GM13976 (cell line): ENCODE measurements at regions not wholly inside any gene's neighbourhood (a gene's known extent, or its start where the extent isn't known, plus 50 kb on each side); places are given as distances from the start of the nearest gene placed in this dataset.

Experiments
- DNase-seq: peaks from one replicate; pipeline ENCODE4 v3.0.0; 2012; ENCODE audit warnings: low spot score
- CTCF ChIP-seq: IDR thresholded peaks from 2 replicates; pipeline ENCODE4 v1.5.1; 2012; ENCODE audit warnings: borderline replicate concordance, mild to moderate bottlenecking; ENCODE audit not compliant: insufficient read depth; ENCODE audit errors: extremely low read depth, missing control alignments, control extremely low read depth
- in situ Hi-C: fragments of 300-500 bp; cut with MboI; formaldehyde crosslinking; loops from one replicate; pipeline ENCODE4 v1.12.0; 2022; ENCODE audit warnings: low sequenced_read_pairs, mixed read lengths, inconsistent platforms; ENCODE audit not compliant: unreplicated experiment

GRCh38 chr10:88159127-88159829, 295.9 kb downstream of the PTEN start:
- in situ Hi-C loops, result no loop called here
- no peak for TF ChIP-seq CTCF
- DNase-seq, result no peak

- in situ Hi-C loops, result no loop called here
- DNase-seq, result no peak
- TF ChIP-seq CTCF, result no peak
Observed at GRCh38 chr10:88161070-88161469, 297.6 kb downstream of the PTEN start.

GRCh38 chr10:88161756-88162155, 298.3 kb downstream of the PTEN start:
- in situ Hi-C loops, result no loop called here
- TF ChIP-seq CTCF, result no peak
- DNase-seq, result no peak

- DNase-seq, result peak; percentile 41
- in situ Hi-C loops, result no loop called here
- no peak for TF ChIP-seq CTCF
Observed at GRCh38 chr10:88162852-88163251, 299.4 kb downstream of the PTEN start.

GRCh38 chr10:88163572-88163971, 300.1 kb downstream of the PTEN start:
- no peak for TF ChIP-seq CTCF
- in situ Hi-C loops, result no loop called here
- DNase-seq, result no peak

GRCh38 chr10:88164471-88164870, 301.0 kb downstream of the PTEN start:
- no peak for DNase-seq
- in situ Hi-C loops, result no loop called here
- TF ChIP-seq CTCF, result no peak
